Ecto neural progenitor cell (in vitro differentiated cells): ENCODE measurements at regions not wholly inside any gene's neighbourhood (a gene's known extent, or its start where the extent isn't known, plus 50 kb on each side); places are given as distances from the start of the nearest gene placed in this dataset.
"Not testable (repeated sequence)": the region's sequence is repeated elsewhere in the genome, so short reads cannot be mapped to it uniquely, and the experiment has no call there.

Experiments used
- DNase-seq: peaks from one replicate; pipeline ENCODE4 v3.0.0-alpha.2; 2018; ENCODE audit warnings: low spot score

DNA sequence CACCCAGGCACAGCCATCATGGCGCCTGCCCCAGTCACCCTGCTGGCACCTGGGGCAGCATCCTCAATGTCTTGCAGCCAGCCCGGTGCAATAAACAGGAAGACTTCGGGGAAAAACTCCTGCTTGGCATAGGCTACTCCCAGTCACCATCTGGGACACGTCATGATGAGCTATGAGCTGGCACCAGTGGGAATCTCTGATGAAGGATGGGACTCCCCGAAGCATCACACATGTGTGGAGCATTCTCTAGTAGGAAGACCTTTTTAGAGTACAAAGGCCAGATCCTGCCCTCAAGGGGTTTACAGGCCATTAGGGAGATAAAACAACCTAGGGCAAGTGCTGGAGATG, 208.0 kb upstream of the IRF2BP2 start:
- DNase-seq = not testable (repeated sequence)

DNA sequence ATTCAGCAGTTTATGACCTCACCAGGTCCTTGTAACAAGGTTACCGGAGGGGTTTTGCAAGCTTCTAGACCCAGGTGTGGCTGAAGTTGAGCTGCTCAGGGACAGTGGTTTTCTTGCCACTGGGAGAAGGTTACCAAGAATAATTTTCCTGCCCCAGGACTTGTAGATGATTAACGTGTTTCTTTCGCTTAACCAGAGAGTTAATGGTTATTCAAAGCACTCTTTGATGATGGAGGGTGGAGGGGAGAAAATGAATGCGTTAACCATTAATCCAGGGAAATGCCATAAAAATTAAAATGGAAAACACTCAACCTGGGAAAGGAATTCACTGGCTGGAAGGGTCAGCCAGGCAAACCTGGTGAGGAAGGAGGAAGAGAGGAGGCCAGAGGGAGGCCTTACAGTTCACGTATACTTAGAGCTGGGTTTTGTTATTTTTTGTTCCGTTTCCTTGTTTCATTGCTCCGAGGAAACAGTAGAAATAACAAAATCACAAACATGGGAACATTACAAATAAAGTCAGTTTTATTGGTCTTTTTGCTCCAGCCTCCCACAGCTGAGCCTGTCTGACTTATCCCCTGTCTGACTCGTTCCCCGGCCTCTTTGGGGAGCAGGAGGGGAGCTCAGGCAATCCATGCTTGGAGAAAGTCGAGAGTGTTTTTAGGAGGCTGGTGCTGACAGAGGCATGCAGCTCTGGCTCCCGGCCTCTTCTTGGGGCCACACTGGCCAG, 207.5 kb upstream of the IRF2BP2 start:
- DNase-seq = not testable (repeated sequence)

DNA sequence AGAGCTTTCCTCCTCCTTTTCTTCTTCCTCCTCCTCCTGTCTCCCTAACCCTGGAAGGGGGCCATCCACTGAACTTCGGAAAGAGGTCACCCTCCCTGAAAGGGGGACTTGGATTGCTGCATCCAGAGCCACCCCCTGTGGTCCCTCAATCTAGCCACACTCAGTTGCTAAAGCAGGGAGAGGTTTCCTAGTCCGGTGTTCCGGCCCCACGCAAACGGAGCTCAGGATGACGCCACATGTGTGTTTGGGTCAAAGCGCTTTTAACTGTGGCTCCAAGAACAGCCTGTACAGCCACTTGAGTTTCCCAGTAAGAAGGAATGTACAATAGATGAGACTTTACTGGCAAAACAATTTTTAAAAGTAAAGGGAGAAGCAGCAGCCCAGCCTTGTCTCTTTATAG, 206.9 kb upstream of the IRF2BP2 start:
- not testable (repeated sequence) for DNase-seq

DNA sequence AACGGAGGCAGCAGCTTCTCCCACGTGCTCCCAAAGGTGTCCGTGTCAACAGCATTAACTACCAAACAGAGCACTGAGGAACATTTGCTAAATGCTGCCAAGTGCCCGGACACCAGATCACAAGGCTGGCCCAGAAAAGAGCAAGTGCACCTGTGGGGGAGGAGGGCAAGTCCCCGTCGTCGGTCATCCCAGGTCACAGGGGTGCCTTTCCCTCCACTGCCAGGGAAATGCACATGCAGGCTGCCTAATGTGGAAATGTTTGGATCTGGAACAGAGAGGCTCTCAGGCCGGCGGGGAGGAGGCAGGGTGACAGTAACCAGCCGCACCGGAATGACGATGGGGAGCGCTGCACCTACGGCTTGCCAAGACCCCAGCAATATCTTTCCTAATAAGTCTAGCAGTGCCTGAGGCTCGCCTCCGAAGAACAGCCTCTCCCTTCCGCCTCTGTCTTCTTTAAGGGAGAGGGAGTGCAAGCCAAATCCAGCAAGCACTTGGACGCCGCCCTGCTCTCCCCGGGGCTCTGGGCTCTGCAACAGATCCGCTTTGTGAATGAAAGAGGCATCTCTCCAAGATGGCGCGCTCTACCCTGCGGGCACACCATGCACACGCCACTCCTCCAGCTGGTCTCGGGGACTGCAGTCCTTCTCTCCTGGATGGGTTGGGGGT, 206.3 kb upstream of the IRF2BP2 start:
- not testable (repeated sequence) for DNase-seq

DNA sequence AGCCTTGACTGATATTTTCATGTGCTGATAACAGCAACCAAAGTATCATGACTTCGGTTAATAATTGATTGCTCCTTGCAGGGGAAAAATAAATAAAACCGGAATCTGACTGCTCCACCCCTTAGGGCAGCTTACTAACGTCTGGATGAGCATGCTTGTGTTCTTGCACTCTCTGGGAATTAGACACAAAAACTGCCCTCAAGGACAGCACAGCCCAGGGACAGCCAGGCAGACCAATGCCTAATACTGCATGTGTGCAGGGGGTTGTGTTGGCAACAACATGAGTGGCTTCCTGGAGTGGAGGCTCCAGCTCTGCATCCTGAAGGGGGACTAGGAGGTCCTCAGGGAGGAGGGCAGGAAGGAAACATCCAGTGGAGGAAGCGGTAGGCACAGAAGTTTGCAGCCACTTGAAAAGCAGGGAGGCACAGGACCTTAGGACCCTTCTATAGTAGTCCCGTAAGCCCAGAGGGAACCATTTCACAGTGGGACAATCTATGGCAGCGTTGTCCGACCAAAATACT, 205.4 kb upstream of the IRF2BP2 start:
- DNase-seq = not testable (repeated sequence)

DNA sequence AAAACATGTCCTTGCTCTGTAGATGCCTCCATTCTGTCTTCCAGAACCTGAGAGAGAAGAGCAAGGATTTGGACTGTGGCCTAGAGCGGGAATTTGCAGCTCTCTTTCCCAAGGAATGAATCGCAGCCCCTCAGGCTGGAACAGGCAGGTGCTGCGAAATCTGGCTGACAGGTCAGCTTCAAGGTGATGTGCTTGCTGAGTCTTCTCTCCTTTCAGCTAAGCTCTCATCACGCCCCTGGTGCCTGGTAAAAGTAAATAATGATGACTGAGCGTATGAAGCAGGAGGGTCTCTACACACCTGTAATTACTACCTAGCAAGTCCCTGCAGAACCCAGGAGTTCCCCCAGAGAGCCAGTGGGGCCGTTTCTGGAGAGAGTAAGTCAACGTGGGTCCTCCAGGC, 204.3 kb upstream of the IRF2BP2 start:
- not testable (repeated sequence) for DNase-seq

DNA sequence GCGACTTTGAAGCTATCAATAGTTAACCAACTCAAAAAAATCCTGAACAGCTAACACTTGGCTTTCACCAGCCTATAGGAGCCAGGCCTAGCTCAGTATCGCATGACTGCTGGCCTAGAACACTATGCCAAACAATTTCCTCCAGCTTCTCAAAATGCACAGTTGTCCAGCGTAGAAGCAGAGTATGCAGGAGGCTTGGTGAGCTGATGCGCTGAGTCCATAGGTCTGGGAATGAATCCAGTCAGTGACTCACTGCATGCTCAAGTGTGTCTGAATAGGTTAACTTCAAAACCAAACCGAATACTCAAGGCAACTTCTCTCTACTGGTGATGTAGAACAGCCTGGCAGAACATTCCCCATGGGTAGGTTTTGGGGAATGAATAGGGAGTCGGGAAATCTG, 201.8 kb upstream of the IRF2BP2 start:
- not testable (repeated sequence) for DNase-seq

DNA sequence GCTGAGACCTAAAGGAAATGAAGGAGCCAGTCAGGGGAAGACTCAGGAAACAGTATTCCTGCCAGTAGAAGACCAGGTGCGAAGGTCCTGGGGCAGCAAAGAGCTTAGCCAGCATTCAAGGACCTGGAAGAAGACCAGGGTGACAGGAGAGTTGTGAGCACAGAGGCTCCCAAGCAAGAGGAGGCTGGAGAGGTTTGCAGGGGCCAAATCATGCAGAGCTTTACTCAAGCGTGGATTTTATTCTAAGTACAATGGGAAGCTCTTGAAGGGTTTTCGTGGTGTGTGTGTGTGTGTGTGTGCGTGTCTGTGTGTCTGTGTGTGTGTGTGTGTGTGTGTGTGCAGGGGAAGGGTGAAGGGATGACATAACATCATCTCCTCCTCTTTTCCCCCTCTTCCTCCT, 200.7 kb upstream of the IRF2BP2 start:
- DNase-seq = not testable (repeated sequence)

DNA sequence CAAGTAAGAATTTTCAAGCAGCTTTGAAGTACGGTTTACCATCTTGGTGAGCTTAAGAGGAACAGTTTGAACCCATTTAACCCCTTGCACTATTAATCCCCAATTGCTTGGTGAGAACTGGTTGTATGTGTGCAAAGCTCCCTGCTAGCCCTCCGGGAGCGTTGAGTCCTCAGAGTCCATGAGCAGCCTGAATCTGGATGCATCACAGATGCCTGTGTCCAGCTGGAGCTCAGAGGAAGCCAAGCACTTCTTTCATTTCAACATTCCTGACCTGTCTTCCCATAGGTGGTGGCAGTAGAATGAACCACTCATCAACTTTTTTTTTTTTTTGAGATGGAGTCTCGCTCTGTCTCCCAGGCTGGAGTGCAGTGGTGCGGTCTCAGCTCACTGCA, 199.9 kb upstream of the IRF2BP2 start:
- not testable (repeated sequence) for DNase-seq

DNA sequence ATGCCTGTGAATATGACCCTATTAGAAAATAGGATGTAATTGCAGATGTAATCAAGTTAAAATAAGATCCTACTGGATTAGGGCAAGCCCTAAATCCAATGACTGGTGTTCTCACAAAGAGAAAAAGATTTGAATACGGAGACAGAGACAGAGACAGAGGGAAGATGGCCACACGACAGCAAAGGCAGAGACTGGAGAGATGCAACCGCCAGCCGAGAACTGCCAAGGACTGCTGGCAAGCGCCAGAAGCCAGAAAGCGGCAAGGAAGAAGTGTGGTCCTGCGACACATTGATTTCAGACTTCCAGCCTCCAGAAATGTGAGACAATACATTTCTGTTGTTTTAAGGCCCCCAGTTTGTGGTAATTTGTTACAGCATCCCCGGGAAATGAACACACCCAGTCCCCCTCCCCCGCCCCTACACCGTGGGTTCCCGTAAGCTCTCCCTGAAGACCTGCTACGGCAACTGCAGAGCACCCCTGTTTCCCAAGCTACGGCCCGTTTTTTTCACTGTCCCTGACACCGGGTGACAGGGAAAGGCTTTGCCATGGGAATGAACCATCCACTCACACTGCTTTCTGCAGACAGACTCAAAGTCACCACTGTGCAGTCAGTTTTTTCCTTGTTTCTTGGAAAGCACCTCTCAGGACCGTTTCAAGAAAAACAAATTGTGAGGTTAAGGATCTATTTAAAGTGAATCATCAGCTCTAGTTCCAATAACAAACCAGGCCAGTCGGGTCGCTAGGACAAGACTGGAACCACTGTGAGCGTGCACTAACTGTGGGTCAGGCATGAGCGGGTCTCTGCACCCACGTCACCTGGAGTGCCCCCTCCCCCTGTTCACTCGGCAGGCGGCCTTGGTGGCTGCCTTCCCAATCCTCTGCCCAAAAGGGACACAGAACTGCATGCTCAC, 199.2 kb upstream of the IRF2BP2 start:
- not testable (repeated sequence) for DNase-seq

DNA sequence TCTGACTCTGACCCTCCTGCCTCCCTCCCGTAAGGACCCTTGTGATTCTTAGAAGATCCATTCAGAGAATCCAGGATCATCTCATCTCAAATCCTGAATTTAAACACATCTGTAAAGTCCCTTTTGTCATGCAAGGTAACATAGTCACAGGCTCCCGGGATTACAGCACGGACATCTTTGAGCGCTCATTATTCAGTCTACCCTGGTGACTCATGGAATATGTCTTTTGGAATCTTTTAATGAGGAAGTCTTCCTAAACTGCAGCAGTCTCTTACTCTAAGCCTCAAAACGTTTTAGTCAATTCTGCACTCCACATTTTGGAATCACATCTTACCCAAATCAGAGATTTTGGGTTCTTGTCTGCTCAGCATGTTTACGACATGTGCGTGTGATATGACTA, 198.5 kb upstream of the IRF2BP2 start:
- DNase-seq = not testable (repeated sequence)

DNA sequence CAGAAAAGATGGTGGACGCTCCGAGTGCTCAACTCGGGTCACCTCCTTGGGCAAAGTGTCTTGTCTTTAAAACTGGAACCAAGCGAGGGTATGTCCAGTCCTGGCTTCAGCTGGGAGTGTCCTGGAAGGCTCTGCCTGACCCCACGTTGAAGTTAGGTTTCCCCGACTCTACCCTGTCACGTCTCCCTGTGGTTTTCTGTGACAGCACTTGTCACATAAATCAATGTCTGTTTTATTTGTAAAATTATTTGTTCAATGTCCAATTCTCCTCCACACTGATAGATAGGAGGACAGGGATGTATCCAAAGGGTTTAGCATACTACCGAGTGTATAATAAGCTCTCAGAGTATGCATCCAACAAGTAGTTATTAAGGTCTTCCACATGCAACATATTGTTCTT, 197.7 kb upstream of the IRF2BP2 start:
- not testable (repeated sequence) for DNase-seq

DNA sequence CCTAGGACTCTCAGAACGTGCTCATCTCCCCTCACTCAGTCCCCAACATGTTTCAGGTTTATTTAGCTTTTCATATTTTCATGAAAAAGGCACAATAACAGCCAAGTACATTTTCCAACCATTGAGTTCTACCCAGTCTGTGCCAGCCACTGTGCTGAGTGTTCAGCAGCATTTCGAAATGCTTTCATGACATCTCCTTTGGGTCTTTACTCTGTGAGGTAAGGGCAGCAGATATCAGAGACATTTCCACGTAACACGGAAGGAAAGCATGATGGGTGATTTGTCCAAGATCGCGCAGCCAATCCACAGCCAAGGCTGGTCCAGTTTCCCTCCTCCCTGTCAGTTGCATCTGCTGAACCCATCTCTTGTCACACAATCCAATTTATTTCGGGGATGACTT, 192.6 kb upstream of the IRF2BP2 start:
- DNase-seq = not testable (repeated sequence)

DNA sequence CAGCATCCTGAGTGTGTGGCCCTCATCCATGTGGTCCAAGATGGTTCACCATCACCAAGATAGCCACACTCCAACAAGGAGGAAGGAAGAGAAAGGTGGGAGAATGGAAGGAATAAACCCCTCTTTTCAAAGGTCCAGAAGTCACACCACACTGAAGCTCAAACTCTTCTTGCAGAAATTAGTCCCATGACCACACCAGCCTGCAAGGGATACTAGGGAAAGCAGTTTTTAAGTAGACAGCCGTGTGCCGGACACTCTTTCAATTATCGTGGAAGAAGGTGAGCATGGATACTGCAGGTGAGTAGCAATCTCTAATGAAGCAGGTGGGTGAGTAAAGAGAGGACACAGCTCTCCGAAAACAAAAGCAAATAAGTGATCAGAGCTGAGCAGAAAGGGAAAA, 191.7 kb upstream of the IRF2BP2 start:
- DNase-seq = not testable (repeated sequence)

DNA sequence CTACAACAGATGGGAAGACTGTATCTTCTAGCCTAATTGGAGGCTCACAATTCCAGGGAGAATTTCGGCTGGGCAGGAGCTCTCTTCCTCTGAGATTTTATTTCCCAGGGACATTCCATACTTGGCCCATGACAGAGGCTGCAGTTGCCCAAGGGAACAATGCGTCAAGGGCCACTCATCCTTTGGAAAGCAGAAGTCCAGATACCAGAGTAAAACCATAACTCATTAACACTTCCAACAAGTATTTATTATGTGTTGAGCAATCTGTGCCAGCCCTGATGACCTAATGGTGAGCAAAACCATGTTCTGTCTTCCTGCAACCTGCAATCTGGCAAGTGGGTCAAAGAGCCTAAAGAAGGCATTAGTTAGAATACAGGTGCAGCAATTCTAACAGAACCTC, 191.2 kb upstream of the IRF2BP2 start:
- not testable (repeated sequence) for DNase-seq

DNA sequence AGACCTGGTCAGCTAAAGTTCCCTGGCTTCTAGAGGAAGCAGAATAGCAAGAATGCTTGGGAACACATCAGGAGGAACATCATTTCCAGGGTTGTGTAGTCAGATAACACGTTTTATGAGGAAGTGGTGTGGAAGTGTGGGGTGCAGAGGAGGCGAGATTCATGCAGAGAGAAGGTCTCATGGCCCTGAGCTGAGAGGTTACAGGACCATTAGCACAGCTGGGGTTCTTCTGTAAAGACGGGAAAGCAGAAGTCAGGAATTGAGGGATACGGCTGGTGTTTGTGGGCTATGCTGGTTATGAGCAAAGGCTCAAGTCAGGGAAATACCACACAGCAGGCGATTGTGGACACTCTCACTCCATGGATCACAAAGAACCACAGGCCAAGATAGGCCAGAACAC, 190.6 kb upstream of the IRF2BP2 start:
- not testable (repeated sequence) for DNase-seq

DNA sequence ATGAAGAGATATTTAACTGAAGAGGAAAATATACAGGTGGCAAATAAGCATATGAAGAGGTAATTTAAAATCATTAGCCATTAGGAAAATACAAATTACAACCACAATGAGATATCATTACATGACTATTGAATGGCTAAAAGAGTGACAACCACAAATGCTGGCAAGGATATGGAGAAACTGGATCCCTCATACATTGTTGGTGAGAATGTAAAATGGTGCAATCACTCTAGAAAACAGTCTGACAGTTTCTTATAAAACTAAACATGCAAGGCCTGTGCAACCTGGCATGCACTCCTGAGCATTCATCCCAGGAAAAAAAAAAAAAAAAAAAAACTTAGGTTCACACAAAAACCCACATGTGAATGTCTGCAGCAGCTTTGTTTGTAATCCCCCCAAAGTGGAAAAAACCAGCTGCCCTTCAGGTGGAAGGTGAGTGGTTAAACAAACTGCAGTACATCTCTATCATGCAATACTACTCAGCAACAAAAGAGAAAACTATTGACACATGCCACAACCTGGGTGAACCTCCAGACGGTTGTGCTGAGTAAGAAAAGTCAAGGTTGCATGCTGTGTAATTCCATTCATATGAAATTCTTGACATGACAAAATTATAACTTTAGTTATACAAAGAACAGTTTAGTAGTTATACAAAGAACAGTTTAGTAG, 189.2 kb upstream of the IRF2BP2 start:
- not testable (repeated sequence) for DNase-seq

DNA sequence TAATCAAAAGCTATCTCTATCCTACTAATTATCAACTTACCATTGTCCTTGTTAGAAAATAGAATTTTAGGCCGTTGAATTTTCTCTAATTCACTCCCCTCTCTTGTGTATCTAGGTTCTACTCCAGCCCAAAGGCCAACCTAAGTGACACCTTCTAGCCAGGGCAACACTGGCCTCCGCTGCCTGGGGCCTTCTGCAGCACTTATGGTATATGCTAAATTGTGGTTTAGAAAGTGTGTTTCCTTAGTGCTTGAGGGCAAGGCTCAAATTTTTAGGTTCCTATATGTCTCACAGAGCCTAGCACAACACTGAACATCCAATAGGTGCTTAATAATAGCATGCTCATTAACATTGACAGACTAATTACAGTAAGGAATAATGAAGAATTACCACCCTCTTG, 187.2 kb upstream of the IRF2BP2 start:
- not testable (repeated sequence) for DNase-seq

DNA sequence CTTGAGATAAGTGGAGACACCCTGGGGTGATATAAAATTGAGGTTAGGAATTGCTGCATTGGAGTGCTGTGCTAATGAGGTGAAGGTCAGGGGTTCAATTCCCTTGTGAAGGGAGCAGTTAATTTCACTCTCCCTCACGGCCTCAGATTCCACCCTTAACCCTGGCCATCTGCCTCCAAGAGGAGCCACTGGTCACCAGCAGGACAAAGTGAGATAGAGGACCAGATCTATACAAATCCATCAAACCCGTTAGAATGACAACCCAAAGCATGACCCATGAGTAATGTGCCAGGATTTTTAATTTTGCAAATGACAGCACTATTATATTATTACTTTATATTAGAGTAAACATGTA, 186.4 kb upstream of the IRF2BP2 start:
- DNase-seq = not testable (repeated sequence)

DNA sequence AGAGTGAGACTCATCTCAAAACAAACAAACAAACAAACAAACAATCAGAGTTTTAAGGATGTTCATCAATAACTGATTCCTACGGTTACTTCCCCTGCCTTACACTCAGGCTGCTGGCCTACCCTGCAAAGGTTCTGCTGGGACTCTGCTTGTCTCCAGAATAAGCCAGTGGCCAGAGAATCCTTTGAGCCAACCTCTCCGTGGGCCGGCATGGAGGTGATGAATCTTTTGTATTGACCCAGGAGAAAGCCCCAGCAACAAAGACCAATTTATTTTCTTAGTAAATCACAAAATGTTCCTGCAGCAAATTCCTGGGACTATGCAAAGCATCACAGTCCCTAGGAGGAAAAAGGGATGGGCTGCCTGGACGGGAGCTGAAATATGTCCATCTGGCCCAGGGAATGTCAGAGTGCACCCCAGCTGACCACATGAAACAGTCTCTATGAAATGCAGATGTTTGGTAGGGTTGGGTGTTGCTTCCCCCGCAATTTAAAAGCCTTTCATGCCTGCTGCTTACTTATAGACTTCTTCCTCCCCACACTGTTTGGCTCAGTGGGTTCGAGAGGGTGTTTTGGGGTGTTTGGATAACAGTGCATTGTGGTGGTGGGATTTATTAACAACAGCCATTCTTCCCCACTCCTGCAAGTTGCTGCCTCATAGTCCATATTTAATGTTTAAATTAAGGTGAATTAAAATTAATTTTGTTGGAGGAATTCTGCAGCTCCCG, 185.9 kb upstream of the IRF2BP2 start:
- not testable (repeated sequence) for DNase-seq

DNA sequence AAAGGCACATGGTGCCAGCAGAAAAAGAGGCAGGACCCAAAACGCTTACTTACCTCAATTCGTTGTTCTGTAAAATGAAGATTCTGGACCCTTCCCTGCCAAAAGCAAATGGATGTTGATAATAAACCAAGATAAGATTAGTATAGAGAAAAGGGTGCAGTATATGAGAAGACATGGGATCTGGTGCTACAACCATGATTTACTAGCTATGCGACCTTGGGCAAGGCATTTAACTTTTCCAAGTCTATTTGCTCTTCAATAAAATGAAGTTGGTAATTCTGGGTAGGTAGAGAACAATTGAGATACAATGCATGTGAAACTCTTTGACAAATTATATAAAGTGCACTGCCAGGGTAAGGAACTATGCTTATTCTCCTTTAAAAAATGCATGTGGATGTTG, 185.0 kb upstream of the IRF2BP2 start:
- DNase-seq = not testable (repeated sequence)
